Progenitor cell of endocrine pancreas (in vitro differentiated cells): ENCODE measurements at regions not wholly inside any gene's neighbourhood (a gene's known extent, or its start where the extent isn't known, plus 50 kb on each side); places are given as distances from the start of the nearest gene placed in this dataset.

Experiments used
- DNase-seq: peaks from one replicate; pipeline ENCODE4 v3.0.0; 2021; ENCODE audit warnings: low spot score; ENCODE audit not compliant: unreplicated experiment
- H3K27ac Mint-ChIP-seq: 2 replicates; pipeline ENCODE4 v1.8.0; 2021; ENCODE audit warnings: mild to moderate bottlenecking, moderate library complexity, mixed read lengths
- H3K27me3 Mint-ChIP-seq: 2 replicates; pipeline ENCODE4 v1.8.0; 2021; ENCODE audit warnings: mixed read lengths
- H3K36me3 Mint-ChIP-seq: 2 replicates; pipeline ENCODE4 v1.8.0; 2022; ENCODE audit warnings: mixed read lengths; ENCODE audit not compliant: insufficient read depth
- H3K4me1 Mint-ChIP-seq: 2 replicates; pipeline ENCODE4 v1.8.0; 2021; ENCODE audit warnings: low read depth, mixed read lengths
- H3K4me3 Mint-ChIP-seq: 2 replicates; pipeline ENCODE4 v1.8.0; 2021; ENCODE audit warnings: low read depth, mild to moderate bottlenecking, moderate library complexity, mixed read lengths
- H3K9me3 Mint-ChIP-seq: 2 replicates; pipeline ENCODE4 v1.8.0; 2021; ENCODE audit warnings: low read depth, mixed read lengths
- TF ChIP-seq, protein P1 (sequence below): fragments of 200-600 bp; sonication (generic); IDR thresholded peaks from one replicate; pipeline ENCODE4 v1.5.0; 2021; ENCODE audit warnings: antibody characterized with exemption, mild to moderate bottlenecking; ENCODE audit not compliant: unreplicated experiment

DNA sequence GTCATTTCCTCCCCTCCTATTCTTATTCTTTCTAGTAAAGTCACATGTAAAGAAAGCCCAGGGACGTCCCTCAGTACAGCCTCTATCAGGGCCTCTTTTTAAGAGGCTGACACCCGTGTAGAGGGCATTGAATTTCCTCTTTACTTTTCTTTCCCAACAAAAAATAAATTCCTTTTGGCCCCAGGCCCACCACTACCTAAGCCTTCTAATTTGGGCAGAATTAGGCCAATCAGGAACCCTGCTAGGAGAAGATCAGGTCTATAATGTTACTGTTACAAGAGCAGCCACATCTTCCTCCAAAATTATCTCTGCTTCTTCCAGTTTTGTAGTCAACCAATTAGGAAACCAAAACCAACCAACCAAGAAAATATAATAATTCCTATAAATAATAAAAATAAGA lies 189.6 kb upstream of the NREP start:
- Mint-ChIP-seq H3K36me3 (no peaks in the 10 kb centered on the region), H3K27me3 (no peaks in the 10 kb centered on the region), H3K4me1 (no peaks in the 10 kb centered on the region), H3K4me3 (no peak overlapping the region), H3K27ac (no peak overlapping the region), H3K9me3 (no peaks in the 10 kb centered on the region)
- TF ChIP-seq, protein P1, sequence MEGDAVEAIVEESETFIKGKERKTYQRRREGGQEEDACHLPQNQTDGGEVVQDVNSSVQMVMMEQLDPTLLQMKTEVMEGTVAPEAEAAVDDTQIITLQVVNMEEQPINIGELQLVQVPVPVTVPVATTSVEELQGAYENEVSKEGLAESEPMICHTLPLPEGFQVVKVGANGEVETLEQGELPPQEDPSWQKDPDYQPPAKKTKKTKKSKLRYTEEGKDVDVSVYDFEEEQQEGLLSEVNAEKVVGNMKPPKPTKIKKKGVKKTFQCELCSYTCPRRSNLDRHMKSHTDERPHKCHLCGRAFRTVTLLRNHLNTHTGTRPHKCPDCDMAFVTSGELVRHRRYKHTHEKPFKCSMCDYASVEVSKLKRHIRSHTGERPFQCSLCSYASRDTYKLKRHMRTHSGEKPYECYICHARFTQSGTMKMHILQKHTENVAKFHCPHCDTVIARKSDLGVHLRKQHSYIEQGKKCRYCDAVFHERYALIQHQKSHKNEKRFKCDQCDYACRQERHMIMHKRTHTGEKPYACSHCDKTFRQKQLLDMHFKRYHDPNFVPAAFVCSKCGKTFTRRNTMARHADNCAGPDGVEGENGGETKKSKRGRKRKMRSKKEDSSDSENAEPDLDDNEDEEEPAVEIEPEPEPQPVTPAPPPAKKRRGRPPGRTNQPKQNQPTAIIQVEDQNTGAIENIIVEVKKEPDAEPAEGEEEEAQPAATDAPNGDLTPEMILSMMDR: no peak
- DNase-seq: no peak

DNA sequence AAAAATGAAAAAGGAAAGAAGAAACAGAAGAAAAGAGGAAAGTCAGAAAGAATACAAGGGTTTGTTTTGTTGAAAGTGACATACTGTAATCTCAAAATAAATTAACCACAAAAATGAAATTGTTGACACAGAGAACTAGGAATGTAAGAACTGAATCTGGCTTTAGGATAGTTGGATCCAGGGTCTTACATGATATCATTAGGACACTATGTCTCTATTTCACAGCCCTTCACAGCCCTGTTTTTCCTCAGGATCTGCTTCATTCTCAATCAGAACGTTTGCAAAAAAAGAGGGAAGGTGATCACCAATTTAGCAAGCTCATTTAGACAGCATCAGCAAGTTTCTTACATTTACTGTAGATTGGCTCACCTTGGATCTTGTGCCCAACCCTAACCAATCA lies 188.5 kb upstream of the NREP start:
- Mint-ChIP-seq H3K4me3 (no peak overlapping the region), H3K4me1 (no peaks in the 10 kb centered on the region)

DNA sequence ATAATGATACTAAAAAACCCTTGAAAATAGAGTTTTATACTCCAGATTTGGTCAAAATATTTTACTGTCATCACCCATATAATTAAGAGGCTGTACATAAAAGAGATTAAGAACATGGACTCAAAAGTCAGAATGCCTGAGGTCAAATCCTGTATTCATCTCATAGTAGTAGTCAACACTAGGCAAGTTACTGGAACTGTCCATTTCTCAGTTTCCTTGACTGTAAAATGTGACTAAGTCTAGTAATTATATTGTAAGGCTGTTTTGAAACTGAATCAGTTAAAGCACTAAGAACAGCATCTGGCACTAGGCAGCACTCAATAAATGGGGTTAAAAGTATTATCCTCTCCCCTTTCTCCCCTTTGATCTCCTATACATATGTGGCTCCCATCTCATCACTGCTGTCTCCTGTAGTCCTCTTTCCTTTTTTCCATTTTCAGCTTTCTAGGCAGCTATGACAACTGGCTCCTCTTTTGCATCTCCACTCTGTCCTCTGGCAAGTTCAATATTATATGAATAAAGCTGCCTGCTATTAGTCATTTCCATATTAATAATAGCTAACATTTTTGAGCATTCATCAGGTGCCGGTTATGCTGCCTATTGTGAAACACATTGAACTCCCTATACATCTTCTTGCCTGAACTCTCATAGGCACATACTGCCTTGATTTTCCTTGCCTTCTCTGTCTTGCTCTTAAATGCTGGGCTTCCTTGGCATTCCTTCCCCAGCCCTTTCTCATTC lies 185.8 kb upstream of the NREP start:
- Mint-ChIP-seq H3K9me3 (no peaks in the 10 kb centered on the region), H3K4me1 (no peaks in the 10 kb centered on the region), H3K27me3 (peaks cover 5% of the 10 kb centered on the region), H3K27ac (no peak overlapping the region), H3K36me3 (no peaks in the 10 kb centered on the region), H3K4me3 (no peak overlapping the region)
- no peak for DNase-seq
- TF ChIP-seq, protein P1: no peak

More for the DNA sequence above, 188.5 kb upstream of the NREP start:
- DNase-seq: no peak
- TF ChIP-seq, protein P1: no peak
- Mint-ChIP-seq H3K9me3 (no peaks in the 10 kb centered on the region), H3K27me3 (no peaks in the 10 kb centered on the region), H3K27ac (no peak overlapping the region), H3K36me3 (no peaks in the 10 kb centered on the region)

DNA sequence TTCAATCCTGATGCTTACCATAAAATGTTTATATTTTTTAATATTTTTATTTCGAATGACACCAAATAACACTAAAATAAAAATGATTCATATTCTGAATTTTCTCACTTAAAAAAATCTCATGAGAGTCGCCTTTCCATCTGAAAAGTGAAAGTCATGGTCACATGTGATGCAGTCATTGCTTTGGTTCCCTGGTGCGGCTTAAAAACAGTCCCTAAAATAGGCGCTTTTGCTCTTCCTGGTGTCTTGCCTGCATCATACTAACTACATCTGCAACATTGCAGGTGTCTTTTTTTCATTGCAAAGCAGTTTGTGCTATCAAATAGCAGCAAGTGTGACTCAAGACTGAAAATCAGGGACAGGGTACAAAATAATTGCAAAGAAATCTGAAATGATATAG lies 185.2 kb upstream of the NREP start:
- Mint-ChIP-seq H3K36me3 (no peaks in the 10 kb centered on the region), H3K4me3 (no peak overlapping the region), H3K4me1 (no peaks in the 10 kb centered on the region), H3K27me3 (peaks cover 8% of the 10 kb centered on the region), H3K27ac (no peak overlapping the region), H3K9me3 (no peaks in the 10 kb centered on the region)
- TF ChIP-seq, protein P1: no peak
- no peak for DNase-seq

DNA sequence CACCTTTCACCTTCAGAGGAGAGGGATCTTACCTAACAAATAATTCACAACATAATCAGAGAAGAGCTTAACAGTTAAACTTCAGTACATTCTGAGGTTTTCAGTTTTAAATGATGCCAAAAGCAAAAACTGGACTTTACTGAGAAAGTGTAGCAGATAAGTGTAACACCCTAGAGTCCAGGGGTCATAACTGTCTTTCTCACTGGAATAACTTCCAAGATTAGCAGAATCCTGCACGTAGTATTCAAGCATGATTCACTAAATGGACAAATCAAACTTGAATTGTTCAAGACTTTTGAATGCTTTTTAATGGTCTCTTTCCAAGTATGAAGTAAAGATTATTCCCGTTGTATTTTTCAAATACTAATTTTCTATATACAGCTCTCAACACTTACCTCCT lies 180.1 kb upstream of the NREP start:
- Mint-ChIP-seq H3K27me3 (peaks cover 8% of the 10 kb centered on the region), H3K4me3 (no peak overlapping the region), H3K36me3 (no peaks in the 10 kb centered on the region), H3K27ac (no peak overlapping the region), H3K4me1 (no peaks in the 10 kb centered on the region), H3K9me3 (no peaks in the 10 kb centered on the region)
- no peak for DNase-seq
- TF ChIP-seq, protein P1: no peak
